NCI-H1092 (cell line): ENCODE measurements at regions not wholly inside any gene's neighbourhood (a gene's known extent, or its start where the extent isn't known, plus 50 kb on each side); places are given as distances from the start of the nearest gene placed in this dataset.
"Not testable (repeated sequence)": the region's sequence is repeated elsewhere in the genome, so short reads cannot be mapped to it uniquely, and the experiment has no call there.

Experiments used
- DNase-seq: peaks from one replicate; lab custom pipeline; 2025; lab: John Stamatoyannopoulos, UW

DNA sequence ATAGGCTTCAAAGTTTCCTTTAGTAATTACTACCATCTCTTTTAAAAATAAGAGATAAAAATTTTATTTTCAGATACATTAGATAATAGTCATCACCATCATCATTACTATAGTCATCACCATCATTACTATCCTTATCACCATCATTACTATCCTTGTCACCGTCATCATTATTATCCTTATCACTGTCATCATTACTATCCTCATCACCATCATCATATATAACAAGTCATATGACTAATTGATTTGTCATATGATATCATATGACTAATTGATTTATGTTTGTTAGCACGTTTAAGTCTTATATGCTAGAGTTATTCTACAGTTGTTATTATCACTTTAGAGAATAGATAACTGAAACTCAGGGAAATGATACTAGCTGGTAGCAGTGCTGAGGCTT, 382.1 kb upstream of the CDH18 start:
- no peak for DNase-seq

GRCh38 chr5:20369518-20369885, 381.5 kb upstream of the CDH18 start:
- no peak for DNase-seq

DNA sequence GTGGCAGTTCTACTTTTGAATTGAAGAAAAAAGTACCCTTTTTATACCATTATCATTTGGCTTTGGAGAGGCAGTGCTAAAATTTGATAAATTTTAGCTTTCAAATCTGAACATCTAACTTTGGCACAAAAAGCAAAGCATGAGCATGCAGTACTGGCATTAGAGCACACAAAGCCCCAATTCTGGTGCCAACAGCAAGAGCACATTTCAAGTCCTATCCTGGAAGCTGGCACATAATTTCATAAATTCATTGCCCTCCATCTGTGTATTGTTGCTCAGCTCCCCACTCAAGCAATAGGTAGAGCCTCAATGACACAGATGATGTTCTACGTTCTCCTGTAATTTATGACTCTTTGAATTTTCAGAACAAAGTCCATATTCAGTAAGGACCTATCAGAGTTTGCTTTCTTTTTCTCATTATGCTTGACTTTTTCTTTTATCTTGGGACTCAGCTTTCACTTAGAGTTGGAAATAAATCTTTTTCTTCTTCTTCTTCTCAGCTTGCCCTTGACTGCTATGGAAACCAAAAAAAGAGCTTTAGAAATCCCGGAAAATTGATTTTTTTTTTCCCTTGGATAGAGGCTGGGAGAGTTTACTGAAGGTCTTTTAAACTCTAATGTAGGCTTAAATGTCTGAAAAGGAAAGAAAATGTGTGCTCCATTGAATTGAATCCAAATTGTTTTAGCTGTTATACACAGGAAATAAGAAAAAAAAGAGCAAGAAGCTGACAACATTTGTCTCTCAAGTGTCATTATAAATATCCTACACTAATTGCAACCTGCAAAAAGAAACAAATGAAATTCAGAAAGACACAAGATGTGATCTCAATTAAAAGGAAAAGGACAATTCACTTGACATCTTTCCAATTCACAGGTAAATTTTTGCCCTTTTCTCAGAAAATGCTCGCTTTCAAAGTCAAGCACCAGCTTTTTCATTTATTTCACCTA, 380.8 kb upstream of the CDH18 start:
- peak; percentile 1 for DNase-seq

- DNase-seq, result peak; percentile 33
These were observed 379.2 kb upstream of the CDH18 start for GRCh38 chr5:20367178-20367577.

DNA sequence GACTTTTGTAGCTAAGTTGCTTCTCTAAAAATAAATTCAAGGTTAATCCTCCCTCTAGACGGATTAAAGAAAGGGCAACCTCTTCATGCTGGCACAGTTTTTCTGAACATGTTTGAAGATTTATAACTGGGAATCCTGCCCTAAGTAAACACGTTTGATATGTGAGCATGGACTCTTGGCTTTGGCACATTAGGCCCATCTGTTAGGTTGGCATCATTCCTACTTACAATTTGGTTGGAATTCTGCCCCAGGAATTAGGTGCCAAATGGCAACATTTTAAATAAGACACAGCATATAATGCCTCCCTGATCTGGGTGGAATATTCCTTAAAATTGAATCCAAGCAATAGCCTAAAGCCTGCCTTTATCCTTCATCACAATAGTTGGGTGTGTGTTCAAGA, 372.3 kb upstream of the CDH18 start:
- DNase-seq, result peak; percentile 80

GRCh38 chr5:20359377-20359776, 371.4 kb upstream of the CDH18 start:
- no peak for DNase-seq

GRCh38 chr5:20353499-20353898, 365.5 kb upstream of the CDH18 start:
- DNase-seq, result no peak

DNA sequence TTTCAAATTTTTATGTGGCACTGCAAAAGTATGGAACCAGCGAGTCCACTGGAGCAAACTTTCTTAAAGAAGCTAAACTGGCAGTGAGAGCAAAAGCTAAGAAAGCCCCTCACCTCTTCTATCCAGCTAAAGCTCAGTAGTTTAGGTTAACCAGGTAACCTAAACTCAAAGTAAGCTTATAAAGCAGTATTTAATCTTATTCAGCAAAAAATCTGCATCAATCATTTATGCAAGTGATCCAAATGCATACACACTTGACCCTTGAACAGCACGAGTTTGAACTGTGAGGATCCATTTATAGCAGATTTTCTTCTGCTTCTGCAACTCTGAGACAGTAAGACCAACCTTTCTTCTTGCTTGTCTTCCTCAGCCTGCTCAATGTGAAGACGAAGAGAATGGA, 363.8 kb upstream of the CDH18 start:
- DNase-seq, result no peak

GRCh38 chr5:20348321-20348720, 360.3 kb upstream of the CDH18 start:
- no peak for DNase-seq

- no peak for DNase-seq
These were observed 359.3 kb upstream of the CDH18 start for GRCh38 chr5:20347334-20347733.

- no peak for DNase-seq
These were observed 352.1 kb upstream of the CDH18 start for GRCh38 chr5:20340126-20340525.

- DNase-seq, result no peak
These were observed 348.0 kb upstream of the CDH18 start for GRCh38 chr5:20335978-20336377.

- no peak for DNase-seq
These were observed 343.8 kb upstream of the CDH18 start for GRCh38 chr5:20331826-20332225.

DNA sequence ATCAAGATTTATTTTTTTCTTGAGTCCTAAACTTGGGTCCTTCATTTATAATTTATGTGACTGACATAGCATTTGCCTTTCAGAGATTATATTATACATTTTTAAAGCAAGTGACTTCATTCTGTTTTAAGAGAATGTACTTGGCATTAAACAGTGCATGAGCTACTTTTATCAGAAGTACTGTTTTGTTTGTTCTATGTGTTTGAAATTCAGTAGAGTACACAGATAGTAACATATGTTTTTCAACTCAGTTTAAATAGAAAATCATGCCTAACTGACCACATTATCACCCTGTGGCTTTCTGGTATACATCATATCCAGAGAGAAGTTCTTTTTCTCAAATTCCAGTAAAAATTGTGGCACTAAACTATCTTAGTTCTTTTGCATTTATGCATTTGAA, 335.3 kb upstream of the CDH18 start:
- DNase-seq, result no peak

DNA sequence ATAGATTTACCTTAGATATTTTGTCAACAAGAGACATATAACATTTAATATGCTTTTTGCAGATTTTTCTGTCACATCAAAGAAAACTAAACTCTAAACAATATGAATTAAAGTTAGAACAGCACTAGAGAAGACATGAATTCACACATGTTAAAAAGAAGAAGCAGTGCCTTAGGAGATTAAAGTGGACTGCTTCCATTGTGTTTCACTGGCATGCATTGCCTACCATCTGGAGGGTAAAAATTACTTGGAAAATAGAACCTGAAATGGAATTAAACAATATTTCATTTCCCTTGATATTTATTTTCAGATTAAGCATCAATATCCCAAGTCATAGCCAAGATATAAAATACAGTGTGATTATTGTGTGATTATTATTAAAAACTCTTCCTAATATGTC, 319.4 kb upstream of the CDH18 start:
- DNase-seq, result no peak

DNA sequence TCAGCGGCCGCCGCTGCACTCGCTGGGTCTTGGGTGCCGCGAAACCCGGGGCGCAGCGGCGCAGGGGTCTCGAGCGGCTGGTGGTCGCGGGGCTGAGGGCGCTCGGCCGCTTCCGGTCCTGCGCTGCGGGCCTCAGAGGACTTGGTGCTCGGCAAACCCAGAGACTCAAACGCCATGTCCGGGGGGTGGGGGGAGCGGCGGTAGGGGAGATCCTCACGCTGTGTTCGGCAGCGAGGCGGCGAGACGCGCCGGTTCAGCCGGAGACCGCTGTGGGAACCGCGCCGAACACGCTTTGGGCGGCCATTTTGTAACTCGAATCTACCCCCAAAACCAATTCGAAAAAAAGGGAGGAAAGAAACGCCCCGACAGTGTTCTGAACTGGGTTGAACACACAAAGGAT, 317.5 kb upstream of the CDH18 start:
- DNase-seq, result no peak

GRCh38 chr5:20304570-20304969, 316.6 kb upstream of the CDH18 start:
- DNase-seq, result not testable (repeated sequence)

DNA sequence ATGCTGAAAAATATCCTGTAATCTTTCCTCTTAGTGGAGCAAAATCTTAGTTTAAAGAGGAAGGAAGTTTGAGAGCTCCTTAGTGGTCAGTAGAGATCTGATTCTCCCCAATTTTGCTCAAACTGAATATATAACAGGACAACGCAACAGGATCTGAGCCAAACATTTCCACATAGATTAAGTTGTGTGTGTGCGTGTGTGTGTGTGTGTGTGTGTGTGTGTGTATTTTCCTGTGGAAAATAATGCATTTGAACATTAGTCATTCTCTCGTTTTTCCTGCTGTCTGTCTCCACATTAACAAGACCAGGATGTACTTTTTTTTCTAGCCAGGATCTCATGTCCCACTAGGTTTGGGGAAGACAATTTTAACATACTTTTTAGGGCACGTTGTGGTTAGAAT, 312.1 kb upstream of the CDH18 start:
- DNase-seq, result no peak

- no peak for DNase-seq
These were observed 306.7 kb upstream of the CDH18 start for GRCh38 chr5:20294696-20295095.

- DNase-seq, result no peak
These were observed 303.8 kb upstream of the CDH18 start for GRCh38 chr5:20291766-20292165.

GRCh38 chr5:20287640-20288039, 299.6 kb upstream of the CDH18 start:
- no peak for DNase-seq

DNA sequence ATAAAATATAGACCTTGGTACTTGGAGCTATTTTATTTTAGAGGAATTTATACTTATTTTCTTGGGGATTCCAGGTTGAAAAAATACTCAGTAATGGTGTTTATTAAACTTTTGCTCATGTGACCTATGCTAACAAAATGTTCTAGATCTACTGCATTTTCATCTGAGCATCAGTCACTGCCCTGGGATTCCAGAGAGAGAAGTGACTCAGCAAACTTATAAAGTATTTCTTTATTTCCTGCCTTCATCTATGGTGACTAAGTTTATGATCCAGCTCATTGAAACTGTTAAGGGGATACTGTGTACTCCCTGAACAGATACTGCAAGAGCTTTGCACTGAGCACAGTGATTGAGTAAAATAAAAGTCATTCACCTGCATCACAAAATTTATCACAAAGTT, 298.5 kb upstream of the CDH18 start:
- DNase-seq, result no peak

DNA sequence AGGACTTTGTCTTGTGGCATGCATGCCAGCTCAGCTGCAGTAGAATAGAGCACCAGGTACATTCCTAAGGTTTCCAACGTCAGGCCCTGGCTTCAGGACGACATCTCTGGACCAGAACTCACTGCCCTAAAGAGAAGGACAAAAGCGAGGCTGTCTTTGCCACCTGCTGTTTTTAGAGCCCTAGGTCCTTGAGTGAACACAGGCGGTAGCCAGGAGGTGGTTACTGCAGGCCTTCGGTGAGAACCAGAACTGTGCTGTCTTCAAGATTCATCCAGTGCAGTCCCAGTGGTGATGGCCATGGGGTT, 288.9 kb upstream of the CDH18 start:
- DNase-seq, result no peak
